Fibroblast of gingiva (primary cell): ENCODE measurements at regions not wholly inside any gene's neighbourhood (a gene's known extent, or its start where the extent isn't known, plus 50 kb on each side); places are given as distances from the start of the nearest gene placed in this dataset.
A peak's percentile ranks its signal among the peaks of the same experiment; 100 is the strongest.
"Not testable (repeated sequence)": the region's sequence is repeated elsewhere in the genome, so short reads cannot be mapped to it uniquely, and the experiment has no call there.

Experiments
- DNase-seq: peaks from one replicate; pipeline ENCODE4 v3.0.0-alpha.2; 2011; ENCODE audit warnings: low read depth

- no peak for DNase-seq
Observed at GRCh38 chr18:44543387-44543786, 137.3 kb upstream of the SETBP1 start.

- DNase-seq: no peak
Observed at GRCh38 chr18:44545359-44545985, 135.2 kb upstream of the SETBP1 start.

- no peak for DNase-seq
Observed at GRCh38 chr18:44546954-44547353, 133.7 kb upstream of the SETBP1 start.

- peak; percentile 36 for DNase-seq
Observed at GRCh38 chr18:44548291-44549221, 132.1 kb upstream of the SETBP1 start.

- DNase-seq: no peak
Observed at GRCh38 chr18:44552706-44553105, 128.0 kb upstream of the SETBP1 start.

GRCh38 chr18:44556296-44556695, 124.4 kb upstream of the SETBP1 start:
- no peak for DNase-seq

- no peak for DNase-seq
Observed at GRCh38 chr18:44557616-44558151, 123.0 kb upstream of the SETBP1 start.

- no peak for DNase-seq
Observed at GRCh38 chr18:44558767-44559166, 121.9 kb upstream of the SETBP1 start.

GRCh38 chr18:44562986-44563385, 117.7 kb upstream of the SETBP1 start:
- DNase-seq: no peak

- DNase-seq: peak; percentile 72
Observed at GRCh38 chr18:44564922-44565321, 115.8 kb upstream of the SETBP1 start.

- DNase-seq: no peak
Observed at GRCh38 chr18:44568342-44568741, 112.3 kb upstream of the SETBP1 start.

- peak; percentile 59 for DNase-seq
Observed at GRCh38 chr18:44568986-44569385, 111.7 kb upstream of the SETBP1 start.

GRCh38 chr18:44569391-44570055, 111.2 kb upstream of the SETBP1 start:
- DNase-seq: no peak

GRCh38 chr18:44579028-44579702, 101.5 kb upstream of the SETBP1 start:
- DNase-seq: no peak

GRCh38 chr18:44579745-44580144, 100.9 kb upstream of the SETBP1 start:
- DNase-seq: no peak

- no peak for DNase-seq
Observed at GRCh38 chr18:44580159-44580558, 100.5 kb upstream of the SETBP1 start.

- not testable (repeated sequence) for DNase-seq
Observed at GRCh38 chr18:44580782-44581181, 99.9 kb upstream of the SETBP1 start.

- peak; percentile 56 for DNase-seq
Observed at GRCh38 chr18:44582456-44582855, 98.2 kb upstream of the SETBP1 start.

- DNase-seq: no peak
Observed at GRCh38 chr18:44584900-44585299, 95.8 kb upstream of the SETBP1 start.

GRCh38 chr18:44586782-44587524, 93.7 kb upstream of the SETBP1 start:
- DNase-seq: no peak

- DNase-seq: no peak
Observed at GRCh38 chr18:44588508-44588907, 92.2 kb upstream of the SETBP1 start.
